Lower leg skin (tissue), 3 donors: ENCODE measurements at regions not wholly inside any gene's neighbourhood (a gene's known extent, or its start where the extent isn't known, plus 50 kb on each side); places are given as distances from the start of the nearest gene placed in this dataset.

Experiments used
- CTCF ChIP-seq, 3 donors: fragments of 450-650 bp; IDR thresholded peaks; one replicate each; pipeline ENCODE4 v1.5.1; 2016; ENCODE audit warnings: antibody characterized with exemption in 3 of 3, mild to moderate bottlenecking in 3 of 3, moderate library complexity in 2 of 3
- POLR2A ChIP-seq, 2 donors: fragments of 450-650 bp; IDR thresholded peaks; one replicate each; pipeline ENCODE4 v1.6.1; 2016 to 2017; ENCODE audit warnings: antibody characterized with exemption in 2 of 2, mild to moderate bottlenecking in 1 of 2, moderate library complexity in 1 of 2

DNA sequence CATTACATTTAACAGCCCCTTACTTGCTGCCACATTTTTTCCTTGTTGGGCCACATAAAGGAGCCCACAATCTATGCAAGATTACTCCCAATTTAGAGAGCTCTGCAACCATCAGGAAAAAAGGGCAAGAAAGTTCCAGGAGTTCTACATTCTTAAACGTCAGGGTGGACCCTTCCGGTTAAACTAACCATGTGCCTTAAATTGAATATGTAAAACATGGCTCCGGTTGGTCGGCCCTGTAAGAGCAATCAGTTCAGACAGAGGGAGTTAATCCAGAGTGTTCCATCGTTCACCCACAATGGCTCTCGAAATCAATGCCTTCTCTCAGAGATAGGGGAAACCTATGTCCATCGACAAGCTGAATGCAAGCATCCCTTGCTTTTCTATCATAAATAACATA lies 253.7 kb upstream of the PFKP start:
- no peak for TF ChIP-seq CTCF (IDR thresholded peaks at IDR 0.05)
- no peak for TF ChIP-seq POLR2A (IDR thresholded peaks at IDR 0.05)
